ENCODE measurements at regions not wholly inside any gene's neighbourhood (a gene's known extent, or its start where the extent isn't known, plus 50 kb on each side); places are given as distances from the start of the nearest gene placed in this dataset.
"Not testable (repeated sequence)": the region's sequence is repeated elsewhere in the genome, so short reads cannot be mapped to it uniquely, and the experiment has no call there.

DNA sequence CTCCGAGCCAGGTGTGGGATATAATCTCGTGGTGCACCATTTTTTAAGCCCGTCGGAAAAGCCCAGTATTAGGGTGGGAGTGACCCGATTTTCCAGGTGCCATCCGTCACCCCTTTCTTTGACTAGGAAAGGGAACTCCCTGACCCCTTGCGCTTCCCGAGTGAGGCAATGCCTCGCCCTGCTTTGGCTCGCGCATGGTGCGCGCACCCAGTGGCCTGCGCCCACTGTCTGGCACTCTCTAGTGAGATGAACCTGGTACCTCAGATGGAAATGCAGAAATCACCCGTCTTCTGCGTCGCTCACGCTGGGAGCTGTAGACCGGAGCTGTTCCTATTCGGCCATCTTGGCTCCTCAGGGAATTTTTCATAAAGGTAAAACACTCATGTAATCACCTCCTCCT lies 63.9 kb downstream of the RWDD3 start:
- H3K4me3 ChIP-seq (ENCODE audit: insufficient read depth, low read depth, low read length); H3K9me3 ChIP-seq (ENCODE audit: control insufficient read depth, low read length); H3K36me3 ChIP-seq (ENCODE audit: control insufficient read depth, insufficient read depth, low read length); H3K27ac ChIP-seq (ENCODE audit: insufficient read depth, low read depth, low read length, poor library complexity, severe bottlenecking); H3K27me3 ChIP-seq (ENCODE audit: control insufficient read depth, insufficient read depth, low read length, poor library complexity, severe bottlenecking); H3K4me1 ChIP-seq (ENCODE audit: control insufficient read depth, insufficient read depth, low read length): not testable (repeated sequence)
- 83 to 94% methylated on average over 16 to 19 of the region's 20 CpGs for WGBS, 2 experiments

DNA sequence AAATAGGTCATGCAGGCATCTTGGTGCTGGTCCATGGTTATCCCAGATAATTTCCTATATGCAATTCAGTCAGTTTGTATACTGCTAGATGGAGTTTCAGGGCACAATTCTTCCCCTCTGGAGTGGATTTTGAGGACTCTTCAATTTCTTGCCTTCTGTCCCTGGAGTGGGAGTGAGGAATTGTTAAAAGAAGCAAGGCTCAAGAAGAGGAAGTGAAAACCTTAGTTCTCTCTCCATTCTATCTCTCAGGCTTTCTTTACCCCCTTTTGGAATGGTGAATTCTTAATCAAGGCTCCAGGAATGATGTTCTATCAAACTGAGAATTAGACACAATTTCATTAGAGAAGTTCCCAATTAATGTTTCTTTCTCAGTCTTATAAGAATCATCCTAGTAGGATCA lies 67.1 kb downstream of the RWDD3 start:
- Histone ChIP-seq H3K36me3 (ENCODE audit: control insufficient read depth, insufficient read depth, low read length) (no peaks in the 10 kb centered on the region), H3K4me1 (ENCODE audit: control insufficient read depth, insufficient read depth, low read length) (no peaks in the 10 kb centered on the region), H3K4me3 (ENCODE audit: insufficient read depth, low read depth, low read length) (no peak overlapping the region), H3K27me3 (ENCODE audit: control insufficient read depth, insufficient read depth, low read length, poor library complexity, severe bottlenecking) (no peaks in the 10 kb centered on the region), H3K27ac (ENCODE audit: insufficient read depth, low read depth, low read length, poor library complexity, severe bottlenecking) (no peak overlapping the region), H3K9me3 (ENCODE audit: control insufficient read depth, low read length) (no peaks in the 10 kb centered on the region)

DNA sequence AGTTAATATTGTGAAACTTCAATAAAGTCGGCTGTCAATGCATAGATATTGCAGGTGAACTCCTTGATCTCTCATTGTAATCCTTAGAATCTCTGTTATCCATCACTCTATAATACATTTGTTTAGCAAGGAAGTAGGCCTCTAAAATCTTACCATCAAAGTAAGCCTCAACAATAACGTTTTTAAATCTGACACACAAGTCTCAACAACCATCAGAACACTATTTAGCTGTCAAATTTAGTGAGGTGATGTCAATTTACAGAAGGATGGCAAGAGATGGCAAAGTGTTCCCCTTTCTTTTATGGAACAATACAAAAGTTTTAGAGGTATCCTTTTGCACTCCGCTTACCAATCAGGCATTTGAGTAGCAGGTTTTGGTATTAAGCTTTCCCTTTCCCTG lies 67.6 kb downstream of the RWDD3 start:
- 87 to 88% methylated on average over 2 to 3 of the region's 3 CpGs for WGBS, 2 experiments
- no peaks in the 10 kb centered on the region for H3K36me3 ChIP-seq (ENCODE audit: control insufficient read depth, insufficient read depth, low read length)
- H3K27me3 ChIP-seq (ENCODE audit: control insufficient read depth, insufficient read depth, low read length, poor library complexity, severe bottlenecking): no peaks in the 10 kb centered on the region
- H3K27ac ChIP-seq (ENCODE audit: insufficient read depth, low read depth, low read length, poor library complexity, severe bottlenecking): no peak overlapping the region
- no peaks in the 10 kb centered on the region for H3K4me1 ChIP-seq (ENCODE audit: control insufficient read depth, insufficient read depth, low read length)
- no peaks in the 10 kb centered on the region for H3K9me3 ChIP-seq (ENCODE audit: control insufficient read depth, low read length)
- no peak overlapping the region for H3K4me3 ChIP-seq (ENCODE audit: insufficient read depth, low read depth, low read length)

DNA sequence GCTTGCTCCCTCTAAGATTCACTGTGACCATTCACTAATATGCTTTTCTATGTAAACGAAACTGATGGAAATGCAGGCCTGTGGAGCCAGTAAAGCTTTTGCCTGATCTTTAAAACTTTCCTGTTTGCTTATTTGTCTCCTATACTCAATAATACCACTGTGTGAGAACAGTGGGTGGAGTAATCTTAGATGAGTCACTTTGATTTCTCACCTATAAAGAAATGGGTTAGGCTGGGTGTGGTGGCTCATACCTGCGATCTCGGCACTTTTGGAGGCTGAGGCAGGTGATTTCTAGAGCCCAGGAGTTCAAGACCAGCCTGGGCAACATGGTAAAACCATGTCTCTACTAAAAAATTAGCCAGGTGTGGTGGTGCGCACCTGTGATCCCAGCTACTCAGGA lies 70.8 kb downstream of the RWDD3 start:
- Histone ChIP-seq H3K27ac (ENCODE audit: insufficient read depth, low read depth, low read length, poor library complexity, severe bottlenecking) (no peak overlapping the region), H3K36me3 (ENCODE audit: control insufficient read depth, insufficient read depth, low read length) (no peaks in the 10 kb centered on the region), H3K9me3 (ENCODE audit: control insufficient read depth, low read length) (no peaks in the 10 kb centered on the region), H3K27me3 (ENCODE audit: control insufficient read depth, insufficient read depth, low read length, poor library complexity, severe bottlenecking) (no peaks in the 10 kb centered on the region), H3K4me3 (ENCODE audit: insufficient read depth, low read depth, low read length) (no peak overlapping the region), H3K4me1 (ENCODE audit: control insufficient read depth, insufficient read depth, low read length) (no peaks in the 10 kb centered on the region)
- WGBS, 2 experiments: 94 to 96% methylated on average over 4 of the region's 4 CpGs

DNA sequence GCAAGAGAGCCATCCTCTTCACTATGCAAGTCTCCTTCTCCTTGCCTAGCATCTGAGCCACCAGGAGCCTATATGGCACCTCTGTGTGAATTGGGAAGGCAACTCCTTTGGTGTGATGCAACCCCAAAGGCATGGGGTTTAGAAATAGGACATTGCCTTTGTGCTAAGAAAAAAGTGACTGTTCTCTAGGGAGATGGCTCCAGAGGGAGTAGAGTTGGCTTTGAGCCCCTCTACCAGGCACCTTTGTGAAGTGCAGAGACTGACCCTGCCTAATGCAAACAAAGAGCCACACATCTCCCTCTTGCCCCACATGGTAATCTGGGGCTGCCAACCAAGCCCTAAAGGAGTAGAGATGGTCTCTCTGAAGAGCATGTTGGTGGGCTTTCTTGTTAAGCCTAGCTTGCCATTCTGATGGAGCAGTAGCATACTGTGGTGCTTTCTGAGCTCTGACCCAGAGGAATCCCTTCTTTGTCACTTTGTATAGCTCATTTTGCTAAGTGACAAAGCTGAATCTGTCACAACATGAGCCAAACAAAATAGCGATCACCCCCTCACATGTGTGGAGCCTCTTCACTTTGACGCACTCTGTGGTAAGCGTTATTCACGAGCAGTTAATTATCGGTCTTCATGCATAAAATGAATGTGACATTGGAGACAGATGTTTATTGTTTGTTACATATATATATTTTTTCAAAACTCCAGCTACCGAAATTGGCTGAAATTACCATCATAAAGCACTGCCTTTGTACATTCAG lies 74.4 kb downstream of the RWDD3 start:
- no peaks in the 10 kb centered on the region for H3K9me3 ChIP-seq (ENCODE audit: control insufficient read depth, low read length)
- 73 to 80% methylated on average over 1 to 6 of the region's 6 CpGs for WGBS, 2 experiments
- no peaks in the 10 kb centered on the region for H3K27me3 ChIP-seq (ENCODE audit: control insufficient read depth, insufficient read depth, low read length, poor library complexity, severe bottlenecking)
- no peak overlapping the region for H3K27ac ChIP-seq (ENCODE audit: insufficient read depth, low read depth, low read length, poor library complexity, severe bottlenecking)
- no peaks in the 10 kb centered on the region for H3K4me1 ChIP-seq (ENCODE audit: control insufficient read depth, insufficient read depth, low read length)
- no peaks in the 10 kb centered on the region for H3K36me3 ChIP-seq (ENCODE audit: control insufficient read depth, insufficient read depth, low read length)
- H3K4me3 ChIP-seq (ENCODE audit: insufficient read depth, low read depth, low read length): no peak overlapping the region

DNA sequence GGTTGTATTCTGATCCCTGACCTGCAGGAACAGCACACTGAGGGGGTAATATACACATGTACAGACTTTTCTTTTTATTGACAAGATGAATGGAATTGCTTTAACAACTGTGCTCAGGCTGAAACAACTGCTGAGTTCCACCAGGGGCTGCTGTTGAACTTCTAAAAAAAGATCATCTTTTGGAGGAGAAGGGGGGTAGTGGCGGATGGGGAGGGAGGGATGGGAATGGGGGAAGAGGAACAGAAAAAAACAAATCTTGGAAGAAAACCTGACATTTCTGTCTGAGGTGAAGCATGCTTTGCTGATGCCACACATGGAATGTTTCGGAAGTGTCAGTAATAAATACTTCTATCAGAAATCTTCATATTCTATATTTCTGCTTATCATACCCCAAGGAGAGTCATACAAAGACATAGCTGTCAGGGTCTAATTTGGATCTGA lies 75.0 kb downstream of the RWDD3 start:
- 75 to 80% methylated on average over 2 of the region's 2 CpGs for WGBS, 2 experiments
- Histone ChIP-seq H3K4me1 (ENCODE audit: control insufficient read depth, insufficient read depth, low read length) (no peaks in the 10 kb centered on the region), H3K9me3 (ENCODE audit: control insufficient read depth, low read length) (no peaks in the 10 kb centered on the region)

DNA sequence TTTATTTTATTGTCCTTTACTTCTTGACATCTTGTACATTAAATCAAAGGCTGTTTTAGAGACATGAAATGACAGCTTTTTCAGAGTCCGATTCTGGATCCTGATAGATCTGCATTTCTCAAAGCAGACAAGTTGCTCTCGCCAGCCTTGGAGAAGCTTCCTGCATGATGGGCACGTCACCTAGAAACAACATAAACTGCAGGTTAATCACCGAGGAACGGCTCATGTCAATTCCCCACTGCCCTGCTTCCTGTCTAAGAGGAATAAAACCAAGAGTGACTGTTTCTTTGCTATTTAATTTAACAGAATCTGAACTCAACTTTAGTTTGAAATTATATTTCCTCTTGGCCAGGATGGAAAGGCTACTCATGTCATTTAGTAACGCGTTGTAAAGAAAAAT lies 77.0 kb downstream of the RWDD3 start:
- 83 to 85% methylated on average over 7 of the region's 7 CpGs for WGBS, 2 experiments
- Histone ChIP-seq H3K27ac (ENCODE audit: insufficient read depth, low read depth, low read length, poor library complexity, severe bottlenecking) (no peak overlapping the region), H3K4me1 (ENCODE audit: control insufficient read depth, insufficient read depth, low read length) (no peaks in the 10 kb centered on the region), H3K9me3 (ENCODE audit: control insufficient read depth, low read length) (no peaks in the 10 kb centered on the region), H3K4me3 (ENCODE audit: insufficient read depth, low read depth, low read length) (no peak overlapping the region), H3K36me3 (ENCODE audit: control insufficient read depth, insufficient read depth, low read length) (no peaks in the 10 kb centered on the region), H3K27me3 (ENCODE audit: control insufficient read depth, insufficient read depth, low read length, poor library complexity, severe bottlenecking) (no peaks in the 10 kb centered on the region)

More for the DNA sequence above, 75.0 kb downstream of the RWDD3 start:
- Histone ChIP-seq H3K36me3 (ENCODE audit: control insufficient read depth, insufficient read depth, low read length) (no peaks in the 10 kb centered on the region), H3K27me3 (ENCODE audit: control insufficient read depth, insufficient read depth, low read length, poor library complexity, severe bottlenecking) (no peaks in the 10 kb centered on the region), H3K4me3 (ENCODE audit: insufficient read depth, low read depth, low read length) (no peak overlapping the region), H3K27ac (ENCODE audit: insufficient read depth, low read depth, low read length, poor library complexity, severe bottlenecking) (no peak overlapping the region)

DNA sequence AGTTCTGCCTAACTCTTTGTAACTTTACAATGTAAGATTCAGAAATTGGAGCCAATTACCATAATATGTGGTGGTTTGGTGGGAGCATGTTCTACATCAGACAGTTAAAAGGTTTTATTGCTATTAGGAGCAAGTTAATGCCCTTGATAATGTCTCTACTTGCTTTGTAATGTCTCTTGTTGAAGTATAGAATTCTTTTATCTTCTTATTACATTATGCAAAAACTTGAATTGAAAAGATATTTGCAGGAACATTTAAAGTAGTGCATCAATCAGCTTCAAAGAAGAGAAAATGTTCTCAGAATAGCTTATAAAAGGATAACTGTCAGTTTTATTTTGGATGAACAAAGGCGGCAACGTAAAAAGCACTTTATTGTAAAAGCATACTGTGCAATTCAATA lies 77.8 kb downstream of the RWDD3 start:
- Histone ChIP-seq H3K27ac (ENCODE audit: insufficient read depth, low read depth, low read length, poor library complexity, severe bottlenecking) (no peak overlapping the region), H3K36me3 (ENCODE audit: control insufficient read depth, insufficient read depth, low read length) (no peaks in the 10 kb centered on the region), H3K4me1 (ENCODE audit: control insufficient read depth, insufficient read depth, low read length) (no peaks in the 10 kb centered on the region), H3K9me3 (ENCODE audit: control insufficient read depth, low read length) (no peaks in the 10 kb centered on the region), H3K27me3 (ENCODE audit: control insufficient read depth, insufficient read depth, low read length, poor library complexity, severe bottlenecking) (no peaks in the 10 kb centered on the region), H3K4me3 (ENCODE audit: insufficient read depth, low read depth, low read length) (no peak overlapping the region)
- no CpG with 5 or more reads among the region's 2 CpGs for WGBS, 2 experiments

DNA sequence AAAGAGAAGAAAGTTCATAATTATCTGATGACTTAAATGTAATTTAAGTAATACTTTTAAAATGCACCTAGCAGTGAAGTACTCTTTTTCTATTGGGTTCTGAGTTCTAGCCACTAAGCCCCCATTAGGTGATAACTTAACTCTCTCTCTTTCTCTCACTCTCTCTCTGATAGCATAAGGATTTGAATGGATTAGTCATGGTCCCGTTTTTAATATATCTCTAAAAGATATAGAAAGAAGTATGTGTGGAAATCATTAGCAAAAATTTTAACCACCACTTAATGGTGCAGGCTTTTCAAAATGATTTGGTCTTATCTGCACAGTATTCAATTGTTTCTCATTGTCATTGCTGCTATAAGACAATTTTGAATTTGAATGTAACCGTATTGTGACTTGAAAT lies 78.2 kb downstream of the RWDD3 start:
- H3K4me1 ChIP-seq (ENCODE audit: control insufficient read depth, insufficient read depth, low read length): no peaks in the 10 kb centered on the region
- WGBS, 2 experiments: 86 to 92% methylated on average over 1 of the region's 2 CpGs

DNA sequence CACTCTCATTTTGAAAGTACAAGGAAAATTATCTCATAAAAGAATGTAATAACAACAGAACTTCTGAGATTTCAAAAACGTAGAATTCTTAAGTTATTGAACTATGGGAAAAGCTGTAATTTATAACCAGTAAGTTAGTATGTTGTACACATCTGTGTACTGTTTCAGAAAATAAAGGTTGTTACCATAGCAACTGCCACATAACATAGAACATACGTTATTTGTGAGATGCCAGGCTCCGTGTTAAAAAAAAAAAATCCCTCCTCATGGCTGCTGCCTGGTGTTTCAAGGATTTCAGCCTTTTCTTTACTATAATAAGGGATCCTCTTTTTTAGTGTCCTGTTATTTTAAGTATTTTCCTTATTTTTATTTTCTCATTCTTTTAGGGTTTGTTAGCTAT lies 79.5 kb downstream of the RWDD3 start:
- no peaks in the 10 kb centered on the region for H3K36me3 ChIP-seq (ENCODE audit: control insufficient read depth, insufficient read depth, low read length)

More for the DNA sequence above, 78.2 kb downstream of the RWDD3 start:
- Histone ChIP-seq H3K4me3 (ENCODE audit: insufficient read depth, low read depth, low read length) (no peak overlapping the region), H3K9me3 (ENCODE audit: control insufficient read depth, low read length) (no peaks in the 10 kb centered on the region), H3K27ac (ENCODE audit: insufficient read depth, low read depth, low read length, poor library complexity, severe bottlenecking) (no peak overlapping the region), H3K36me3 (ENCODE audit: control insufficient read depth, insufficient read depth, low read length) (no peaks in the 10 kb centered on the region), H3K27me3 (ENCODE audit: control insufficient read depth, insufficient read depth, low read length, poor library complexity, severe bottlenecking) (no peaks in the 10 kb centered on the region)

DNA sequence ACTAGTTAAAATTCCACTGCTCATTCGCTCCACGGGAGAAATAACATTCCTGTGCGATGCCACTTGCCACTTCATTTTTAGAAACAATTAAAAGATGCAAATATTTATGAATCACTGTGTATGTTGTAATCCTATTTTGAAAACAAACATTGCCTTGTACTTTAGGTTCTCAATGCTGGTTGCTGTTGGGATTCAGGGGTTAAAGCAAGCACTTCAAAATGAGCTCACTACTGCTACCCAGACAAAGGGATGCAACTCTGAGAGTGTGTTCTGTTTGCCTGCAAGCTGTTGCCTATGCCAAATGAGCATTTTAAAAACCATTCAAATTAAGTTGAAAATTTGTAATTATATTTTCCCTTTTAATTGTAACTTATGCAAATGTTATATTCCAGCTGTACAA lies 87.5 kb downstream of the RWDD3 start:
- Histone ChIP-seq H3K27me3 (ENCODE audit: control insufficient read depth, insufficient read depth, low read length, poor library complexity, severe bottlenecking) (no peaks in the 10 kb centered on the region), H3K27ac (ENCODE audit: insufficient read depth, low read depth, low read length, poor library complexity, severe bottlenecking) (no peak overlapping the region), H3K36me3 (ENCODE audit: control insufficient read depth, insufficient read depth, low read length) (no peaks in the 10 kb centered on the region), H3K4me1 (ENCODE audit: control insufficient read depth, insufficient read depth, low read length) (no peaks in the 10 kb centered on the region), H3K9me3 (ENCODE audit: control insufficient read depth, low read length) (no peaks in the 10 kb centered on the region), H3K4me3 (ENCODE audit: insufficient read depth, low read depth, low read length) (no peak overlapping the region)
- 86 to 100% methylated on average over 3 of the region's 3 CpGs for WGBS, 2 experiments

More for the DNA sequence above, 79.5 kb downstream of the RWDD3 start:
- Histone ChIP-seq H3K4me1 (ENCODE audit: control insufficient read depth, insufficient read depth, low read length) (no peaks in the 10 kb centered on the region), H3K27me3 (ENCODE audit: control insufficient read depth, insufficient read depth, low read length, poor library complexity, severe bottlenecking) (no peaks in the 10 kb centered on the region), H3K4me3 (ENCODE audit: insufficient read depth, low read depth, low read length) (no peak overlapping the region), H3K27ac (ENCODE audit: insufficient read depth, low read depth, low read length, poor library complexity, severe bottlenecking) (no peak overlapping the region), H3K9me3 (ENCODE audit: control insufficient read depth, low read length) (no peaks in the 10 kb centered on the region)
- WGBS, 2 experiments: 96 to 100% methylated on average over 2 to 3 of the region's 3 CpGs

Data from ectodermal cell (in vitro differentiated cells).